GM23338 (cell line): ENCODE measurements at regions not wholly inside any gene's neighbourhood (a gene's known extent, or its start where the extent isn't known, plus 50 kb on each side); places are given as distances from the start of the nearest gene placed in this dataset.

Experiments used
- ATAC-seq: fragments of 200-7000 bp; cut with Tn5 transposase; 3 replicates; pipeline ENCODE4 v1.9.1; 2020
- DNase-seq: peaks from one replicate; pipeline ENCODE4 v3.0.0-alpha.2; 2015; ENCODE audit warnings: low spot score
- H2AFZ ChIP-seq: fragments of 200-600 bp; sonication (generic); 2 replicates; pipeline ENCODE4 v1.8.0; 2016; ENCODE audit warnings: antibody characterized with exemption, mild to moderate bottlenecking, moderate library complexity
- H3F3A ChIP-seq: fragments of 200-600 bp; sonication (generic); replicated peaks from 2 replicates; pipeline ENCODE4 v1.8.0; 2017; ENCODE audit warnings: antibody characterized with exemption, mixed run types, low read depth
- H3K27ac ChIP-seq: fragments of 200-600 bp; sonication (generic); 2 replicates; pipeline ENCODE4 v1.6.1; 2016; ENCODE audit warnings: low read depth
- H3K27me3 ChIP-seq: fragments of 200-600 bp; sonication (generic); 2 replicates; pipeline ENCODE4 v1.8.0; 2016; ENCODE audit warnings: mild to moderate bottlenecking, mixed run types, moderate library complexity; ENCODE audit not compliant: insufficient read depth
- H3K36me3 ChIP-seq: fragments of 200-600 bp; sonication (generic); 2 replicates; pipeline ENCODE4 v1.8.0; 2016; ENCODE audit warnings: mild to moderate bottlenecking; ENCODE audit not compliant: insufficient read depth
- H3K4me1 ChIP-seq: fragments of 200-600 bp; sonication (generic); 2 replicates; pipeline ENCODE4 v1.8.0; 2016; ENCODE audit warnings: mild to moderate bottlenecking, moderate library complexity; ENCODE audit not compliant: insufficient read depth
- H3K4me2 ChIP-seq: fragments of 200-600 bp; sonication (generic); 2 replicates; pipeline ENCODE4 v1.7.1; 2017; ENCODE audit warnings: mixed run types
- H3K4me3 ChIP-seq: fragments of 200-600 bp; sonication (generic); 2 replicates; pipeline ENCODE4 v1.6.1; 2016; ENCODE audit warnings: mixed run types
- H3K79me2 ChIP-seq: fragments of 200-600 bp; sonication (generic); replicated peaks from 2 replicates; pipeline ENCODE4 v1.8.0; 2017; ENCODE audit warnings: mild to moderate bottlenecking; ENCODE audit not compliant: insufficient read depth
- H3K9me2 ChIP-seq: fragments of 200-600 bp; sonication (generic); 2 replicates; pipeline ENCODE4 v1.8.0; 2017; ENCODE audit not compliant: insufficient read depth
- H4K20me1 ChIP-seq: fragments of 200-600 bp; sonication (generic); replicated peaks from 2 replicates; pipeline ENCODE4 v1.8.0; 2017; ENCODE audit warnings: mild to moderate bottlenecking; ENCODE audit not compliant: insufficient read depth
- H3K27ac Mint-ChIP-seq: 2 replicates; pipeline ENCODE4 v1.8.0; 2020; ENCODE audit warnings: inconsistent platforms, mild to moderate bottlenecking, moderate library complexity, mixed read lengths
- H3K27me3 Mint-ChIP-seq: 3 replicates; pipeline ENCODE4 v1.8.0; 2022; ENCODE audit warnings: low read depth, mild to moderate bottlenecking, moderate library complexity, mixed read lengths, inconsistent platforms; ENCODE audit not compliant: insufficient read depth, poor library complexity
- H3K36me3 Mint-ChIP-seq: 3 replicates; pipeline ENCODE4 v1.8.0; 2021; ENCODE audit warnings: low read depth, mild to moderate bottlenecking, inconsistent platforms, moderate library complexity, mixed read lengths
- H3K4me1 Mint-ChIP-seq: 3 replicates; pipeline ENCODE4 v1.8.0; 2020; ENCODE audit warnings: mild to moderate bottlenecking, inconsistent platforms, mixed read lengths
- H3K4me3 Mint-ChIP-seq: 3 replicates; pipeline ENCODE4 v1.8.0; 2021; ENCODE audit warnings: moderate library complexity, mild to moderate bottlenecking, inconsistent platforms, mixed read lengths
- H3K9me3 Mint-ChIP-seq: 3 replicates; pipeline ENCODE4 v1.8.0; 2020; ENCODE audit warnings: moderate library complexity, mild to moderate bottlenecking, inconsistent platforms, mixed read lengths
- CREB1 ChIP-seq: fragments of 250-450 bp; sonication (Bioruptor Pico); IDR thresholded peaks from 2 replicates; pipeline ENCODE4 v1.5.0; 2020; ENCODE audit warnings: low read depth, mild to moderate bottlenecking, moderate library complexity
- EZH2phosphoT487 ChIP-seq: fragments of 200-600 bp; sonication (generic); IDR thresholded peaks from one replicate; pipeline ENCODE4 v1.8.1; 2018; ENCODE audit warnings: antibody characterized with exemption; ENCODE audit not compliant: unreplicated experiment
- JUNB ChIP-seq: IDR thresholded peaks from one replicate; pipeline ENCODE4 v1.6.1; 2016; ENCODE audit warnings: antibody characterized with exemption; ENCODE audit not compliant: unreplicated experiment
- NANOG ChIP-seq: IDR thresholded peaks from 2 replicates; pipeline ENCODE4 v1.6.1; 2016; ENCODE audit warnings: antibody characterized with exemption, borderline replicate concordance
- STAT1 ChIP-seq: IDR thresholded peaks from one replicate; pipeline ENCODE4 v1.6.1; 2016; ENCODE audit warnings: antibody characterized with exemption; ENCODE audit not compliant: unreplicated experiment
- ZNF331 ChIP-seq: fragments of 250-450 bp; sonication (Bioruptor Pico); IDR thresholded peaks from 2 replicates; pipeline ENCODE4 v1.5.0; 2020; ENCODE audit warnings: low read depth, mild to moderate bottlenecking, moderate library complexity
- TF ChIP-seq, protein P1 (sequence below): fragments of 250-450 bp; sonication (Bioruptor Pico); IDR thresholded peaks from 2 replicates; pipeline ENCODE4 v1.5.0; 2020; ENCODE audit warnings: mild to moderate bottlenecking, moderate library complexity

DNA sequence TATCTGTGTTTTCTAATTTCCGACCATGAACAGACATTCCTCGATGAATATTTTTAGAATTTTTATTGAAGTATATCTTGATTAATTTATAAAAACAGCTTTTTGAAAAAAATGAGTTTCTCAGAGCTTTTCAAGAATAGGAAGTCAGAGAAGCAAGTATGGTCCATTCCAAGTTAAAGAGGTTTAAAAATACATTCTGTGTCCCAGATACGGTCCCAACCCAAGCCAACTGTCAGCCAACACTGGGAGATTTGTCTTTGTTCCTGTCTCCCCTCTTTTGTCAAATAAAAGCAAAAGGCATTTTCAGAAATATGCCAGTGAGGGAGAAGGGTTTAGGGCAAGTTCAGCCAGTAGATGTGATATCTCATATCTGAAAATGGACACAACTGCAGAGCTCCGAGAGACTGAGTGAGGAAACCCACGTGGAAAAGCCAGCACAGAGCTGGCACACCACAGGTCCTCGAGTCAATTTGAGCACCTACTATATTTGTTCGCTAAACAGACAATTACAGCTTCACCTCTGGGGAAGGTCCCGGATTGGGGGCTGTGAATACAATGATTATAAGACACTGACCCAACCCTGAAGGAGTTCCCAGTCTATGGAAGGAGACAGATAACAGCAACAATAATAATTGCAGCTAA is 59.8 kb downstream of the C11orf91 start (continued):
- no peak for TF ChIP-seq CREB1
- TF ChIP-seq STAT1 = no peak
- TF ChIP-seq, protein P1, sequence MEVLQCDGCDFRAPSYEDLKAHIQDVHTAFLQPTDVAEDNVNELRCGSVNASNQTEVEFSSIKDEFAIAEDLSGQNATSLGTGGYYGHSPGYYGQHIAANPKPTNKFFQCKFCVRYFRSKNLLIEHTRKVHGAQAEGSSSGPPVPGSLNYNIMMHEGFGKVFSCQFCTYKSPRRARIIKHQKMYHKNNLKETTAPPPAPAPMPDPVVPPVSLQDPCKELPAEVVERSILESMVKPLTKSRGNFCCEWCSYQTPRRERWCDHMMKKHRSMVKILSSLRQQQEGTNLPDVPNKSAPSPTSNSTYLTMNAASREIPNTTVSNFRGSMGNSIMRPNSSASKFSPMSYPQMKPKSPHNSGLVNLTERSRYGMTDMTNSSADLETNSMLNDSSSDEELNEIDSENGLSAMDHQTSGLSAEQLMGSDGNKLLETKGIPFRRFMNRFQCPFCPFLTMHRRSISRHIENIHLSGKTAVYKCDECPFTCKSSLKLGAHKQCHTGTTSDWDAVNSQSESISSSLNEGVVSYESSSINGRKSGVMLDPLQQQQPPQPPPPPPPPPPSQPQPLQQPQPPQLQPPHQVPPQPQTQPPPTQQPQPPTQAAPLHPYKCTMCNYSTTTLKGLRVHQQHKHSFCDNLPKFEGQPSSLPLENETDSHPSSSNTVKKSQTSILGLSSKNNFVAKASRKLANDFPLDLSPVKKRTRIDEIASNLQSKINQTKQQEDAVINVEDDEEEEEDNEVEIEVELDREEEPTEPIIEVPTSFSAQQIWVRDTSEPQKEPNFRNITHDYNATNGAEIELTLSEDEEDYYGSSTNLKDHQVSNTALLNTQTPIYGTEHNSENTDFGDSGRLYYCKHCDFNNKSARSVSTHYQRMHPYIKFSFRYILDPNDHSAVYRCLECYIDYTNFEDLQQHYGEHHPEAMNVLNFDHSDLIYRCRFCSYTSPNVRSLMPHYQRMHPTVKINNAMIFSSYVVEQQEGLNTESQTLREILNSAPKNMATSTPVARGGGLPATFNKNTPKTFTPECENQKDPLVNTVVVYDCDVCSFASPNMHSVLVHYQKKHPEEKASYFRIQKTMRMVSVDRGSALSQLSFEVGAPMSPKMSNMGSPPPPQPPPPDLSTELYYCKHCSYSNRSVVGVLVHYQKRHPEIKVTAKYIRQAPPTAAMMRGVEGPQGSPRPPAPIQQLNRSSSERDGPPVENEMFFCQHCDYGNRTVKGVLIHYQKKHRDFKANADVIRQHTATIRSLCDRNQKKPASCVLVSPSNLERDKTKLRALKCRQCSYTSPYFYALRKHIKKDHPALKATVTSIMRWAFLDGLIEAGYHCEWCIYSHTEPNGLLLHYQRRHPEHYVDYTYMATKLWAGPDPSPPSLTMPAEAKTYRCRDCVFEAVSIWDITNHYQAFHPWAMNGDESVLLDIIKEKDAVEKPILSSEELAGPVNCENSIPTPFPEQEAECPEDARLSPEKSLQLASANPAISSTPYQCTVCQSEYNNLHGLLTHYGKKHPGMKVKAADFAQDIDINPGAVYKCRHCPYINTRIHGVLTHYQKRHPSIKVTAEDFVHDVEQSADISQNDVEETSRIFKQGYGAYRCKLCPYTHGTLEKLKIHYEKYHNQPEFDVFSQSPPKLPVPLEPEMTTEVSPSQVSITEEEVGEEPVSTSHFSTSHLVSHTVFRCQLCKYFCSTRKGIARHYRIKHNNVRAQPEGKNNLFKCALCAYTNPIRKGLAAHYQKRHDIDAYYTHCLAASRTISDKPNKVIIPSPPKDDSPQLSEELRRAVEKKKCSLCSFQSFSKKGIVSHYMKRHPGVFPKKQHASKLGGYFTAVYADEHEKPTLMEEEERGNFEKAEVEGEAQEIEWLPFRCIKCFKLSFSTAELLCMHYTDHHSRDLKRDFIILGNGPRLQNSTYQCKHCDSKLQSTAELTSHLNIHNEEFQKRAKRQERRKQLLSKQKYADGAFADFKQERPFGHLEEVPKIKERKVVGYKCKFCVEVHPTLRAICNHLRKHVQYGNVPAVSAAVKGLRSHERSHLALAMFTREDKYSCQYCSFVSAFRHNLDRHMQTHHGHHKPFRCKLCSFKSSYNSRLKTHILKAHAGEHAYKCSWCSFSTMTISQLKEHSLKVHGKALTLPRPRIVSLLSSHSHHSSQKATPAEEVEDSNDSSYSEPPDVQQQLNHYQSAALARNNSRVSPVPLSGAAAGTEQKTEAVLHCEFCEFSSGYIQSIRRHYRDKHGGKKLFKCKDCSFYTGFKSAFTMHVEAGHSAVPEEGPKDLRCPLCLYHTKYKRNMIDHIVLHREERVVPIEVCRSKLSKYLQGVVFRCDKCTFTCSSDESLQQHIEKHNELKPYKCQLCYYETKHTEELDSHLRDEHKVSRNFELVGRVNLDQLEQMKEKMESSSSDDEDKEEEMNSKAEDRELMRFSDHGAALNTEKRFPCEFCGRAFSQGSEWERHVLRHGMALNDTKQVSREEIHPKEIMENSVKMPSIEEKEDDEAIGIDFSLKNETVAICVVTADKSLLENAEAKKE = no peak
- no peak for TF ChIP-seq JUNB
- TF ChIP-seq ZNF331 = no peak
- TF ChIP-seq EZH2phosphoT487 = no peak
- TF ChIP-seq NANOG = no peak

DNA sequence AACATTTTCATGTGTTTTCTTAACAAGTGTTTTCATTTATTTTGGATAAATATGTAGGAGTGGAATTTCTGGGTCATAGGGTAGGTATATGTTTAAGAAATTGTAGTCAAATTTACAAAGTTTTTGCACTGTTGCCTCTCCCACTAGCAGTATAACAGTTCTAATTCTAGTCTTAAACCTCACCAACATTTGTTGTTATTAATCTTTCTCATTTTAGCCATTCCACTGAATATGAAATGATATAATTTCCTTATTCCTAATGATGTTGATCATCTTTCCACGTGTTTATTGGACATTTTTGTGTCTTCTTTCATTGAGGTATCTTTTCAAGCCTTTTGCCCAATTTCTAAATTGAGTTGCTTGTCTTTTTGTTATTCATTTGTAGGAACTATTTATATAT is 62.0 kb downstream of the C11orf91 start:
- H3K36me3 Mint-ChIP-seq = no peaks in the 10 kb centered on the region; the same call in 2 of the 3 replicates
- H3K27me3 Mint-ChIP-seq = peaks cover 2% of the 10 kb centered on the region
- H3K9me2 ChIP-seq = no peaks in the 10 kb centered on the region
- H3F3A ChIP-seq = no peaks in the 10 kb centered on the region
- DNase-seq = no peak
- H3K4me1 ChIP-seq = 0 out of 2 replicates have a peak, but pooled peaks cover 2% of the 10 kb centered on the region
- no peak overlapping the region for H3K4me3 ChIP-seq
- H3K4me2 ChIP-seq = no peak overlapping the region
- no peak overlapping the region for H3K27ac Mint-ChIP-seq
- H3K4me1 Mint-ChIP-seq = peaks cover 6% of the 10 kb centered on the region; the same call in 2 of the 3 replicates
- no peaks in the 10 kb centered on the region for H3K79me2 ChIP-seq
- ATAC-seq = no peak
- H4K20me1 ChIP-seq = no peaks in the 10 kb centered on the region
- H3K27me3 ChIP-seq = no peaks in the 10 kb centered on the region
- no peak overlapping the region for H3K27ac ChIP-seq
- peaks cover 2% of the 10 kb centered on the region; the same call in 1 of the 3 replicates for H3K9me3 Mint-ChIP-seq
- H3K4me3 Mint-ChIP-seq = no peak overlapping the region
- no peak overlapping the region for H2AFZ ChIP-seq
- H3K36me3 ChIP-seq = no peaks in the 10 kb centered on the region
- TF ChIP-seq, protein P1 = no peak
